ENCODE measurements at regions not wholly inside any gene's neighbourhood (a gene's known extent, or its start where the extent isn't known, plus 50 kb on each side); places are given as distances from the start of the nearest gene placed in this dataset.

DNA sequence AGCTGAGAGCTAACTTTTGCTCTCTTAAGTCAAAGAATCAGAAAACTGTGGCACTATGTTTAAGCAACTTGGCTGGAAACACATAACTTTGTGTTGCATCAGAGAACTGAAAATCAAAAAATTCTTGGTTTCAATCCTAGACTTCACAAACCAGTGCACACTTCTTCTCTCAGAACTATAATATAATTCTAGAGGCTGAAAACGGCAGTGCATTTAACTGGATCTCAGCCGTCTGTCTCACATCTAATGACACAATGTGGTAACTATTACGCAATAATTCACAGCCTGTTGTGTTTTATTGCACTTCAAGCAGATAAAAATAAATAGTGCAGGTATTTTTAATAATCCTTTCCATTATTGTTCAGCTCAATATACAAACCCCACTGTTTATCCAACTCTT lies 260.6 kb upstream of the DIAPH2 start:
- DNase-seq (ENCODE audit: low spot score) = no peak

DNA sequence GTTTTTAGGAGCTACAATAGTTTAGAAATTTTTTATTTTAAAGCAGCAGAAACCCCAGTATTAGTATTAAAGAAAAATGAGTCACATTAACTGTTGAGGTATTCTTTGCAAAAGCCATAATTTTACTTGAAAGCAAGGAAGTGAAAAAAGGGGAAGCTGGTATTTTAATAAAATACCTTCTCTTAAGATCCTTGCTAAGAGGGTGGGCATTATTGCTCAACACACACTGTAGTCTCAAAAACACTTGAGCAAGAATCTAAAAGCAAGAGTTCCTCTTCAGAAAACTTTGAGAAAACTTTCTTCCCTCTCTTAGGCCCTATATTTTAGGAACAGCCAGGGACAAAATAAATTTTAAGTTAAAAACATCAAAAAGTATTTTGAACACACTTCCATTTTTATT lies 259.4 kb upstream of the DIAPH2 start:
- DNase-seq (ENCODE audit: low spot score) = no peak
- TF ChIP-seq CTCF (IDR thresholded peaks at IDR 0.05; ENCODE audit: extremely low read depth, missing control alignments) = no peak

More for the DNA sequence above, 260.6 kb upstream of the DIAPH2 start:
- no peak for TF ChIP-seq CTCF (IDR thresholded peaks at IDR 0.05; ENCODE audit: extremely low read depth, missing control alignments)

GRCh38 chrX:96430756-96431455 lies 253.7 kb upstream of the DIAPH2 start:
- DNase-seq (ENCODE audit: low spot score) = no peak
- no peak for TF ChIP-seq CTCF (IDR thresholded peaks at IDR 0.05; ENCODE audit: extremely low read depth, missing control alignments)

- TF ChIP-seq CTCF (IDR thresholded peaks at IDR 0.05; ENCODE audit: extremely low read depth, missing control alignments) = no peak
- DNase-seq (ENCODE audit: low spot score) = no peak
Observed at GRCh38 chrX:96432647-96433046, 252.0 kb upstream of the DIAPH2 start.

GRCh38 chrX:96433409-96434077 lies 251.1 kb upstream of the DIAPH2 start:
- no peak for DNase-seq (ENCODE audit: low spot score)
- TF ChIP-seq CTCF (IDR thresholded peaks at IDR 0.05; ENCODE audit: extremely low read depth, missing control alignments) = no peak

DNA sequence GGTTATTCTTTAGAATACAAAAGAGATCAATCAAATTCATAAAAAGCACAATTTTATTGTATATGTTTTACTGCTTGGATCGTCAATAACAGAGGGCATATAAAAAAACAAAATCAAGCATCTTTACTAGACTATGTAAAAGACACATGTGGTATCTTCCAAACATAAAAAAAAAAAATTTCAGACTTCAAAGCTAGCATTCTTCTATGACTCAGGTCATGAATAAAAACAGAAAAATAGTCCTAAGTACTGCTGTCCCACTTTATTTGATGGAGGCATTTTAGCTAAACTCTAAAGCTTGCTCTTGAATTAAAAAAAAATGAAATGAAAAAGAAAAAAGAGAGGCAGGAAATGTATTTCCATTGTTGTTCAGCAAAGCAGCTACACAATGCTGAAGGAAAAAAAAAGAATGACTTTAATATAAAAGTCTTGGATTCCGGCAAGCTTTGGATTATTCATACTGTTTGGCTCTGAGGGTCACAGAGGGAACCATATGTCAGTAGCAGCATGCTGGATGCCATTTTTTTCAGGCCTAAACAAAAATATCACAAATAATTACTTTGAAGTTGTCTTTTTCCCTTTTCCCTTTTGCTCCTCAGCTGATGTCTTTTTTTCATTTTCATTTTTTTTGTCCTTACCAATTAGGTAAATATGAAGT lies 249.1 kb upstream of the DIAPH2 start:
- no peak for DNase-seq (ENCODE audit: low spot score)

More for the DNA sequence above, 249.1 kb upstream of the DIAPH2 start:
- TF ChIP-seq CTCF (IDR thresholded peaks at IDR 0.05; ENCODE audit: extremely low read depth, missing control alignments) = no peak
